IMR-90 (cell line): ENCODE measurements at regions not wholly inside any gene's neighbourhood (a gene's known extent, or its start where the extent isn't known, plus 50 kb on each side); places are given as distances from the start of the nearest gene placed in this dataset.

ENCODE experiments used
- ATAC-seq: fragments of 200-7000 bp; cut with Tn5 transposase; 2 replicates; pipeline ENCODE4 v1.9.1; 2020; ENCODE audit warnings: low read depth, mild to moderate bottlenecking, moderate library complexity
- BruUV-seq: library from RNA; stranded (reverse); fragments of 400-500 nt; replicated peaks from 2 replicates; lab custom pipeline; 2021; lab: Mats Ljungman, UMichigan
- CTCF ChIA-PET: fragments of 300-600 bp; formaldehyde crosslinking; extraction: SDS; loops from one replicate; lab custom pipeline; 2021; ENCODE audit warnings: antibody characterized with exemption; lab: Yijun Ruan, JAX
- POLR2A ChIA-PET: fragments of 300-600 bp; sonication (Branson Sonifier 250); formaldehyde crosslinking; loops from one replicate; lab custom pipeline; 2022; ENCODE audit warnings: antibody characterized with exemption; ENCODE audit not compliant: unreplicated experiment; lab: Charles Lee
- DNase-seq: peaks from one replicate; pipeline ENCODE4 v3.0.0; 2013
- H2AFZ ChIP-seq: replicated peaks from 2 replicates; pipeline ENCODE3; 2013; ENCODE audit warnings: low read length, mild to moderate bottlenecking; ENCODE audit not compliant: poor library complexity
- H2AK5ac ChIP-seq: 2 replicates; pipeline ENCODE4 v1.6.1; 2013; ENCODE audit warnings: low read depth, low read length, inconsistent platforms
- H2AK9ac ChIP-seq: replicated peaks from 2 replicates; pipeline ENCODE3; 2013; ENCODE audit warnings: mild to moderate bottlenecking, low read depth, low read length, moderate library complexity; ENCODE audit not compliant: poor library complexity
- H2BK120ac ChIP-seq: 2 replicates; pipeline ENCODE4 v1.6.1; 2013; ENCODE audit warnings: low read depth, low read length, inconsistent platforms
- H2BK15ac ChIP-seq: 3 replicates; pipeline ENCODE4 v1.6.1; 2013; ENCODE audit warnings: low read depth, low read length, inconsistent platforms
- H2BK20ac ChIP-seq: 2 replicates; pipeline ENCODE4 v1.6.1; 2013; ENCODE audit warnings: low read depth, mild to moderate bottlenecking, inconsistent platforms, low read length, moderate library complexity
- H2BK5ac ChIP-seq: 2 replicates; pipeline ENCODE4 v1.6.1; 2013; ENCODE audit warnings: mild to moderate bottlenecking, low read depth, low read length, inconsistent platforms; ENCODE audit not compliant: poor library complexity, severe bottlenecking
- H3K14ac ChIP-seq: replicated peaks from 2 replicates; pipeline ENCODE4 v1.6.1; 2013; ENCODE audit warnings: low read depth, low read length, inconsistent platforms
- H3K18ac ChIP-seq: 2 replicates; pipeline ENCODE4 v1.6.1; 2013; ENCODE audit warnings: low read depth, low read length, control low read depth
- H3K23ac ChIP-seq: 2 replicates; pipeline ENCODE4 v1.6.1; 2013; ENCODE audit warnings: low read depth, low read length, inconsistent platforms
- H3K27ac ChIP-seq: 2 replicates; pipeline ENCODE4 v1.5.1; 2013; ENCODE audit warnings: mild to moderate bottlenecking, control low read depth, low read length; ENCODE audit not compliant: insufficient read depth
- H3K27me3 ChIP-seq: 2 replicates; pipeline ENCODE4 v1.6.1; 2013; ENCODE audit warnings: low read length; ENCODE audit not compliant: control insufficient read depth, insufficient read depth
- H3K36me3 ChIP-seq: 2 replicates; pipeline ENCODE4 v1.6.1; 2013; ENCODE audit warnings: low read length, mixed read lengths; ENCODE audit not compliant: control insufficient read depth, insufficient read depth
- H3K4ac ChIP-seq: 2 replicates; pipeline ENCODE4 v1.6.1; 2013; ENCODE audit warnings: low read depth, low read length, inconsistent platforms
- H3K4me1 ChIP-seq: 2 replicates; pipeline ENCODE4 v1.6.1; 2013; ENCODE audit warnings: low read length, mixed read lengths; ENCODE audit not compliant: control insufficient read depth, insufficient read depth
- H3K4me2 ChIP-seq: 2 replicates; pipeline ENCODE4 v1.6.1; 2013; ENCODE audit warnings: low read depth, mild to moderate bottlenecking, control low read depth, low read length, moderate library complexity
- H3K4me3 ChIP-seq: 2 replicates; pipeline ENCODE4 v1.5.1; 2013; ENCODE audit warnings: low read depth, mild to moderate bottlenecking, control low read depth, low read length, moderate library complexity; ENCODE audit not compliant: insufficient read depth
- H3K56ac ChIP-seq: 2 replicates; pipeline ENCODE4 v1.6.1; 2013; ENCODE audit warnings: low read length, inconsistent platforms; ENCODE audit not compliant: insufficient read depth; ENCODE audit errors: extremely low read depth
- H3K79me1 ChIP-seq, 2 experiments: 2 replicates each; pipeline ENCODE4 v1.6.1; 2013; ENCODE audit warnings: low read length in 2 of 2, inconsistent platforms in 1 of 2, low read depth in 1 of 2
- H3K9ac ChIP-seq: 2 replicates; pipeline ENCODE4 v1.6.1; 2013; ENCODE audit warnings: low read depth, low read length, control low read depth
- H3K9me1 ChIP-seq: 2 replicates; pipeline ENCODE4 v1.6.1; 2013; ENCODE audit warnings: low read length, inconsistent platforms; ENCODE audit not compliant: insufficient read depth
- H3K9me3 ChIP-seq: 2 replicates; pipeline ENCODE4 v1.6.1; 2013; ENCODE audit warnings: low read length; ENCODE audit not compliant: control insufficient read depth, insufficient read depth
- H4K20me1 ChIP-seq: 2 replicates; pipeline ENCODE4 v1.6.1; 2013; ENCODE audit warnings: low read length, inconsistent platforms; ENCODE audit not compliant: insufficient read depth
- H4K5ac ChIP-seq: 2 replicates; pipeline ENCODE4 v1.6.1; 2013; ENCODE audit warnings: mild to moderate bottlenecking, low read depth, low read length, control low read depth
- H4K8ac ChIP-seq, 2 experiments: 2 replicates each; pipeline ENCODE4 v1.6.1; 2013; ENCODE audit warnings: low read depth in 2 of 2, low read length in 2 of 2, control low read depth in 1 of 2, inconsistent platforms in 1 of 2
- H4K91ac ChIP-seq: 2 replicates; pipeline ENCODE4 v1.6.1; 2013; ENCODE audit warnings: low read depth, low read length, inconsistent platforms; ENCODE audit not compliant: insufficient read depth
- CEBPB ChIP-seq: IDR thresholded peaks from 2 replicates; pipeline ENCODE4 v1.6.1; 2012; ENCODE audit warnings: low read depth, low read length, improper control_type of control experiment
- RCOR1 ChIP-seq: IDR thresholded peaks from 2 replicates; pipeline ENCODE4 v1.6.1; 2012; ENCODE audit warnings: mild to moderate bottlenecking, low read length, improper control_type of control experiment; ENCODE audit not compliant: insufficient replicate concordance
- RFX5 ChIP-seq: IDR thresholded peaks from 2 replicates; pipeline ENCODE4 v1.8.0; 2012; ENCODE audit warnings: low read depth, mild to moderate bottlenecking, low read length, moderate library complexity
- SMC3 ChIP-seq: fragments of 150-350 bp; IDR thresholded peaks from 2 replicates; pipeline ENCODE4 v1.6.1; 2016; ENCODE audit warnings: low read depth, mild to moderate bottlenecking, antibody characterized with exemption, low read length, moderate library complexity
- WGBS, 2 experiments: methylation state at CpG; one replicate each; pipeline versions ENCODE4 v1.1.5 to v1.1.7; 2013; ENCODE audit warnings: missing lambda C conversion rate in 2 of 2; ENCODE audit not compliant: insufficient read length in 1 of 2; ENCODE audit errors: extremely low coverage in 2 of 2; 5-methylcytosine and 5-hydroxymethylcytosine counted together
- dilution Hi-C: fragments of 300-500 bp; cut with HindIII; formaldehyde crosslinking; loops from one replicate; pipeline ENCODE4 v1.14.3; 2018; ENCODE audit warnings: low sequenced_read_pairs; ENCODE audit not compliant: unreplicated experiment
- in situ Hi-C: fragments of 300-500 bp; cut with MboI; formaldehyde crosslinking; loops from 3 replicates; pipeline ENCODE4 v1.14.3; 2019; ENCODE audit warnings: low sequenced_read_pairs, inconsistent platforms, mixed read lengths
- intact Hi-C: fragments of 100-400 bp; cut with micrococcal nuclease; formaldehyde crosslinking; loops from 2 replicates; pipeline ENCODE4 v1.10.0; 2022
- TF ChIP-seq, protein P1 (sequence below): conservative IDR thresholded peaks from 2 replicates; pipeline ENCODE4 v1.5.1; 2012; ENCODE audit warnings: mild to moderate bottlenecking, low read depth, low read length, improper control_type of control experiment

DNA sequence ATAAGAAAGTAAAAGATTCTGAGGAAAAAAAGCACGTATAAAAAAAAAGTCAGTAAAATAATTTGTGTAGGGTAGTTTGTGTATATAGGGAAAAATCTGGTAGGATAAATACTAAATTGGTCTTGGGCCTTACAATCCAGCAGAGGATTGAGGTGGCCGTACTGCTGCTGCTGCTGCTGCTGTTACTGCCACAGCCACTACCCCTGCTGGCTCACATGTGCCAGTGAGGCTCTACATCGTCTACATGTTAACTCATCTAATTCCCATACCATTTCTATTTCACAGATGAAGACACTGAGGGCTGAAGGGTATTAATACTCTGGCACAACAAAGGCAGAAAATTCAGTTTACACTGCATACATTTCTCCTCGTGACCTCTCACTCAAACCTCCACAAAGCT, 928.5 kb downstream of the TLE4 start:
- CTCF ChIA-PET = no interaction called here
- intact Hi-C loops (loop anchor here (10.0 kb wide), 1 partner anchor 325 kb away; no protein-coding TSS in a partner anchor), in situ Hi-C loops (no loop called here), dilution Hi-C loops (no loop called here)
- Histone ChIP-seq H3K4me2 (no peak overlapping the region), H4K20me1 (no peaks in the 10 kb centered on the region), H2BK5ac (no peak overlapping the region), H4K91ac (no peak overlapping the region), H2AK9ac (no peak overlapping the region), H2BK20ac (no peak overlapping the region), H3K9me1 (no peaks in the 10 kb centered on the region), H3K36me3 (no peaks in the 10 kb centered on the region), H3K79me1 (no peaks in the 10 kb centered on the region), H3K18ac (no peak overlapping the region), H3K4ac (no peak overlapping the region), H3K14ac (no peak overlapping the region), H3K27me3 (no peaks in the 10 kb centered on the region), H4K8ac (no peak overlapping the region), H3K23ac (no peak overlapping the region), H2BK120ac (no peak overlapping the region), H2BK15ac (no peak overlapping the region), H2AK5ac (no peak overlapping the region), H3K4me3 (no peak overlapping the region), H3K9ac (no peak overlapping the region), H2AFZ (no peak overlapping the region), H3K27ac (no peak overlapping the region), H3K9me3 (no peaks in the 10 kb centered on the region), H3K56ac (no peak overlapping the region), H4K5ac (no peak overlapping the region), H3K4me1 (0 out of 2 replicates have a peak, but pooled peaks cover 3% of the 10 kb centered on the region)
- ATAC-seq = no peak
- BruUV-seq = no TSS peak
- POLR2A ChIA-PET = no interaction called here
- WGBS, 2 experiments = 88 to 100% methylated on average over 1 to 3 of the region's 4 CpGs
- no peak for DNase-seq
- TF ChIP-seq CEBPB = no peak
- no peak for TF ChIP-seq RCOR1
- TF ChIP-seq SMC3 = no peak
- TF ChIP-seq, protein P1, sequence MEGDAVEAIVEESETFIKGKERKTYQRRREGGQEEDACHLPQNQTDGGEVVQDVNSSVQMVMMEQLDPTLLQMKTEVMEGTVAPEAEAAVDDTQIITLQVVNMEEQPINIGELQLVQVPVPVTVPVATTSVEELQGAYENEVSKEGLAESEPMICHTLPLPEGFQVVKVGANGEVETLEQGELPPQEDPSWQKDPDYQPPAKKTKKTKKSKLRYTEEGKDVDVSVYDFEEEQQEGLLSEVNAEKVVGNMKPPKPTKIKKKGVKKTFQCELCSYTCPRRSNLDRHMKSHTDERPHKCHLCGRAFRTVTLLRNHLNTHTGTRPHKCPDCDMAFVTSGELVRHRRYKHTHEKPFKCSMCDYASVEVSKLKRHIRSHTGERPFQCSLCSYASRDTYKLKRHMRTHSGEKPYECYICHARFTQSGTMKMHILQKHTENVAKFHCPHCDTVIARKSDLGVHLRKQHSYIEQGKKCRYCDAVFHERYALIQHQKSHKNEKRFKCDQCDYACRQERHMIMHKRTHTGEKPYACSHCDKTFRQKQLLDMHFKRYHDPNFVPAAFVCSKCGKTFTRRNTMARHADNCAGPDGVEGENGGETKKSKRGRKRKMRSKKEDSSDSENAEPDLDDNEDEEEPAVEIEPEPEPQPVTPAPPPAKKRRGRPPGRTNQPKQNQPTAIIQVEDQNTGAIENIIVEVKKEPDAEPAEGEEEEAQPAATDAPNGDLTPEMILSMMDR = no peak
- no peak for TF ChIP-seq RFX5
